ENCODE measurements at regions not wholly inside any gene's neighbourhood (a gene's known extent, or its start where the extent isn't known, plus 50 kb on each side); places are given as distances from the start of the nearest gene placed in this dataset.
"Not testable (repeated sequence)": the region's sequence is repeated elsewhere in the genome, so short reads cannot be mapped to it uniquely, and the experiment has no call there.

GRCh38 chr4:73671348-73671747, 51.1 kb upstream of the RASSF6 start:
- H3K4me3 ChIP-seq, H3K9me3 ChIP-seq, H3K27ac ChIP-seq, DNase-seq, H3K36me3 ChIP-seq, H3K27me3 ChIP-seq: not testable (repeated sequence)
- intact Hi-C loops (cut with DNase I): loop anchor here (10.0 kb wide), 1 partner anchor 193 kb away; the partner anchor contains the start of gene CXCL1
- peaks cover 14 to 59% (median 26%) of the 10 kb centered on the region in 3 donors for H3K4me1 ChIP-seq
- 87 to 90% methylated on average over 2 to 6 of the region's 6 CpGs for WGBS, 2 donors

- H3K4me1 ChIP-seq: peaks cover 14 to 78% (median 37%) of the 10 kb centered on the region in 3 donors
- TF ChIP-seq CTCF (IDR thresholded peaks at IDR 0.05): no peak
- TF ChIP-seq POLR2A (IDR thresholded peaks at IDR 0.05): no peak
- H3K36me3 ChIP-seq: no peaks in the 10 kb centered on the region
- H3K27ac ChIP-seq: peak overlapping the region; percentile 40 to 63 (median 54)
- H3K27me3 ChIP-seq: no peaks in the 10 kb centered on the region
- H3K9me3 ChIP-seq: no peaks in the 10 kb centered on the region
- intact Hi-C loops (cut with DNase I): loop anchor here (10.0 kb wide), 1 partner anchor 192 kb away; the partner anchor contains the start of gene CXCL1
- no peak overlapping the region for H3K4me3 ChIP-seq
- no peak for DNase-seq
- WGBS, 2 donors: 31 to 44% methylated on average over 9 of the region's 9 CpGs
Observed at GRCh38 chr4:73673286-73673685, 53.0 kb upstream of the RASSF6 start.

- DNase-seq: no peak
- 37 to 43% methylated on average over 6 of the region's 6 CpGs for WGBS, 2 donors
- H3K27me3 ChIP-seq: no peaks in the 10 kb centered on the region
- intact Hi-C loops (cut with DNase I): loop anchor here (10.0 kb wide), 1 partner anchor 190 kb away; the partner anchor contains the start of gene CXCL1
- peaks cover 14 to 74% (median 43%) of the 10 kb centered on the region in 3 donors for H3K4me1 ChIP-seq
- H3K36me3 ChIP-seq: no peaks in the 10 kb centered on the region
- no peaks in the 10 kb centered on the region for H3K9me3 ChIP-seq
- peak overlapping the region; percentile 27 to 68 (median 59) for H3K27ac ChIP-seq
- H3K4me3 ChIP-seq: no peak overlapping the region
- TF ChIP-seq CTCF (IDR thresholded peaks at IDR 0.05) (no peak), POLR2A (IDR thresholded peaks at IDR 0.05) (no peak)
Observed at GRCh38 chr4:73674451-73674919, 54.2 kb upstream of the RASSF6 start.

GRCh38 chr4:73675623-73676022, 55.4 kb upstream of the RASSF6 start:
- no peak overlapping the region for H3K4me3 ChIP-seq
- H3K4me1 ChIP-seq: peaks cover 14 to 71% (median 47%) of the 10 kb centered on the region in 3 donors
- no peaks in the 10 kb centered on the region for H3K9me3 ChIP-seq
- intact Hi-C loops (cut with DNase I): loop anchor here (10.0 kb wide), 1 partner anchor 189 kb away; the partner anchor contains the start of gene CXCL1
- TF ChIP-seq POLR2A (IDR thresholded peaks at IDR 0.05) (no peak), CTCF (IDR thresholded peaks at IDR 0.05) (no peak)
- peak overlapping the region in 3 of 4 donors; percentile 17 to 81 (median 72) for H3K27ac ChIP-seq
- H3K36me3 ChIP-seq: no peaks in the 10 kb centered on the region
- WGBS, 2 donors: 47 to 64% methylated on average over 2 of the region's 2 CpGs
- no peaks in the 10 kb centered on the region for H3K27me3 ChIP-seq
- DNase-seq: no peak

GRCh38 chr4:73676136-73676535, 55.9 kb upstream of the RASSF6 start:
- TF ChIP-seq POLR2A (IDR thresholded peaks at IDR 0.05) (no peak), CTCF (IDR thresholded peaks at IDR 0.05) (no peak)
- peak overlapping the region; percentile 58 to 81 (median 70) for H3K27ac ChIP-seq
- WGBS, 2 donors: 40 to 83% methylated on average over 2 of the region's 2 CpGs
- peaks cover 14 to 71% (median 47%) of the 10 kb centered on the region in 3 donors for H3K4me1 ChIP-seq
- H3K4me3 ChIP-seq: no peak overlapping the region
- H3K27me3 ChIP-seq: no peaks in the 10 kb centered on the region
- no peaks in the 10 kb centered on the region for H3K9me3 ChIP-seq
- H3K36me3 ChIP-seq: no peaks in the 10 kb centered on the region
- intact Hi-C loops (cut with DNase I): loop anchor here (10.0 kb wide), 1 partner anchor 189 kb away; the partner anchor contains the start of gene CXCL1
- no peak for DNase-seq

Data from esophagus squamous epithelium (tissue), 5 donors.